Endothelial cell of umbilical vein (primary cell): ENCODE measurements at regions not wholly inside any gene's neighbourhood (a gene's known extent, or its start where the extent isn't known, plus 50 kb on each side); places are given as distances from the start of the nearest gene placed in this dataset.

Experiments used
- BruUV-seq: library from RNA; stranded (reverse); fragments of 400-500 nt; replicated peaks from 2 replicates; lab custom pipeline; 2021; lab: Mats Ljungman, UMichigan
- CTCF ChIA-PET: fragments of 300-600, 350-600 bp; sonication (Branson Sonifier 250); formaldehyde crosslinking; loops from one replicate; lab custom pipeline; 2021; ENCODE audit warnings: antibody characterized with exemption, inconsistent platforms; lab: Charles Lee
- POLR2A ChIA-PET: fragments of 300-600, 350-600 bp; sonication (Branson Sonifier 250); formaldehyde crosslinking; loops from one replicate; lab custom pipeline; 2021; ENCODE audit warnings: antibody characterized with exemption, inconsistent platforms; lab: Charles Lee
- DNase-seq: peaks from one replicate; pipeline ENCODE4 v3.0.0-alpha.2; 2011; ENCODE audit warnings: low read depth, low spot score
- FAIRE-seq: peaks from 2 replicates; lab custom pipeline; 2011; peaks lifted over from hg19 to GRCh38; lab: Jason Lieb, UNC
- H2AFZ ChIP-seq: 2 replicates; pipeline ENCODE4 v1.6.0; 2012; ENCODE audit warnings: low read depth, low read length, control low read depth, inconsistent platforms
- H3K27ac ChIP-seq: 2 replicates; pipeline ENCODE4 v1.5.1; 2011; ENCODE audit warnings: low read depth, mild to moderate bottlenecking, control low read depth, low read length, moderate library complexity; ENCODE audit not compliant: insufficient read depth
- H3K27me3 ChIP-seq, 2 experiments: 2 replicates each; pipeline versions ENCODE4 v1.6.0 to v1.6.1; 2011; ENCODE audit warnings: low read length in 2 of 2, mixed read lengths in 1 of 2; ENCODE audit not compliant: control insufficient read depth in 2 of 2, insufficient read depth in 2 of 2
- H3K36me3 ChIP-seq, 2 experiments: 2 replicates in 1 of 2; 3 replicates in 1 of 2; pipeline ENCODE4 v1.5.1; 2011; ENCODE audit warnings: low read length in 2 of 2, mild to moderate bottlenecking in 1 of 2, moderate library complexity in 1 of 2; ENCODE audit not compliant: control insufficient read depth in 2 of 2, insufficient read depth in 2 of 2; ENCODE audit errors: extremely low read depth in 1 of 2
- H3K4me1 ChIP-seq: 3 replicates; pipeline ENCODE4 v1.5.1; 2011; ENCODE audit warnings: mild to moderate bottlenecking, low read length; ENCODE audit not compliant: control insufficient read depth, insufficient read depth; ENCODE audit errors: extremely low read depth
- H3K4me2 ChIP-seq: 2 replicates; pipeline ENCODE4 v1.6.1; 2011; ENCODE audit warnings: low read length, control low read depth, mixed read lengths; ENCODE audit not compliant: insufficient read depth
- H3K4me3 ChIP-seq, 3 experiments: fragments of 200-600 bp in 1 of 3; sonication (generic), shearing (Covaris generic) in 1 of 3; replicated peaks in 1 of 3; 2 replicates each; pipeline ENCODE4 v1.5.1; 2011 to 2016; ENCODE audit warnings: control low read depth in 3 of 3, low read length in 3 of 3, mild to moderate bottlenecking in 2 of 3, inconsistent platforms in 1 of 3, low read depth in 1 of 3, moderate library complexity in 1 of 3; ENCODE audit not compliant: insufficient read depth in 1 of 3
- H3K79me2 ChIP-seq: 2 replicates; pipeline ENCODE4 v1.6.0; 2012; ENCODE audit warnings: low read length, inconsistent platforms; ENCODE audit not compliant: control insufficient read depth, insufficient read depth
- H3K9ac ChIP-seq: replicated peaks from 2 replicates; pipeline ENCODE3; 2011; ENCODE audit warnings: low read length, control low read depth; ENCODE audit not compliant: insufficient read depth; ENCODE audit errors: extremely low read depth
- H3K9me1 ChIP-seq: replicated peaks from 3 replicates; pipeline ENCODE4 v1.6.0; 2011; ENCODE audit warnings: mild to moderate bottlenecking, low read length; ENCODE audit not compliant: control insufficient read depth, insufficient read depth; ENCODE audit errors: extremely low read depth
- H3K9me3 ChIP-seq: replicated peaks from 2 replicates; pipeline ENCODE4 v1.5.1; 2012; ENCODE audit warnings: low read length, inconsistent platforms; ENCODE audit not compliant: control insufficient read depth, insufficient read depth
- H4K20me1 ChIP-seq: replicated peaks from 2 replicates; pipeline ENCODE3; 2011; ENCODE audit warnings: mild to moderate bottlenecking, low read length; ENCODE audit not compliant: control insufficient read depth, insufficient read depth; ENCODE audit errors: extremely low read depth
- CTCF ChIP-seq, 2 donors: IDR thresholded peaks; 1 replicate in 1 of 2; 2 replicates in 1 of 2; pipeline ENCODE4 v1.5.1; 2011; ENCODE audit warnings: low read length in 2 of 2, mild to moderate bottlenecking in 2 of 2, moderate library complexity in 2 of 2, control low read depth in 1 of 2, inconsistent platforms in 1 of 2, low read depth in 1 of 2; ENCODE audit not compliant: insufficient read depth in 1 of 2; ENCODE audit errors: extremely low read depth in 1 of 2
- EZH2 ChIP-seq: IDR thresholded peaks from 2 replicates; pipeline ENCODE4 v1.6.1; 2012; ENCODE audit warnings: borderline replicate concordance, low read depth, mild to moderate bottlenecking, moderate library complexity, low read length, inconsistent platforms; ENCODE audit not compliant: severe bottlenecking
- FOS ChIP-seq: IDR thresholded peaks from 2 replicates; pipeline ENCODE4 v1.6.1; 2011; ENCODE audit warnings: mild to moderate bottlenecking, low read length, moderate library complexity, borderline replicate concordance; ENCODE audit not compliant: insufficient read depth
- GATA2 ChIP-seq: IDR thresholded peaks from 2 replicates; pipeline ENCODE4 v1.7.0; 2011; ENCODE audit warnings: low read depth, mild to moderate bottlenecking, moderate library complexity, mixed read lengths, low read length; ENCODE audit not compliant: insufficient read length, insufficient read depth
- JUN ChIP-seq: IDR thresholded peaks from 2 replicates; pipeline ENCODE4 v1.6.1; 2011; ENCODE audit warnings: borderline replicate concordance, low read depth; ENCODE audit not compliant: insufficient read length, insufficient read depth
- MAX ChIP-seq: IDR thresholded peaks from 2 replicates; pipeline ENCODE4 v1.6.1; 2011; ENCODE audit not compliant: insufficient read depth, insufficient read length
- MYC ChIP-seq: IDR thresholded peaks from one replicate; pipeline ENCODE4 v1.6.1; 2011; ENCODE audit warnings: mild to moderate bottlenecking, low read depth, low read length
- POLR2A ChIP-seq: IDR thresholded peaks from 2 replicates; pipeline ENCODE4 v1.6.1; 2012; ENCODE audit warnings: low read depth, mild to moderate bottlenecking, control low read depth, low read length
- POLR2AphosphoS5 ChIP-seq: IDR thresholded peaks from 2 replicates; pipeline ENCODE4 v1.6.1; 2012; ENCODE audit warnings: low read depth, mild to moderate bottlenecking, control low read depth, low read length, moderate library complexity; ENCODE audit not compliant: insufficient read depth
- dilution Hi-C: fragments of 300-500 bp; cut with MboI; formaldehyde crosslinking; loops from one replicate; pipeline ENCODE4 v1.15.0; 2019; ENCODE audit warnings: low sequenced_read_pairs; ENCODE audit not compliant: extremely low pct_ligation_motif_present
- intact Hi-C: fragments of 100-400 bp; cut with micrococcal nuclease; formaldehyde crosslinking; loops from one replicate; pipeline ENCODE4 v1.10.0; 2022

DNA sequence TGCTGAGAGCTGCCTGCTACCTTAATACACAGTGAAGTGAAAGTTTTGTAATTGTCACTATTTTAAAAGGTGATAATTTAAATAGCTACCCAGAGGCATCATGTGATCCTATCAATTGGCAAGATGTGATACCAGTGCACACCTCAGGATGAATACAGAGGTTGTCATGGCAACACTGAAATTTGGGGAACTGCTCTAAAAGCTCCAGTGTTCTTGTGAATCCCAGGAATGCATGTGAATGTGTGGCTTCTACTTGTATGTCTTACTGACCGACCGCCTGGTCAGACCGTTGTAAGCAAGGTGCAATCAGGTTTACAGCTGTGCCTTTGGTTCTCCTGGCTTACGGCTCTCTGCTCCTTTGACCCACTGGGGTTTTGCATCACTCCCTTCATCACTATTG, 146.3 kb upstream of the GJE1 start:
- H3K9me1 ChIP-seq = no peaks in the 10 kb centered on the region
- no peak for DNase-seq
- dilution Hi-C loops = no loop called here
- no peak overlapping the region for H3K27ac ChIP-seq
- no peaks in the 10 kb centered on the region for H3K79me2 ChIP-seq
- intact Hi-C loops = no loop called here
- H3K9me3 ChIP-seq = no peaks in the 10 kb centered on the region
- ChIA-PET POLR2A (no interaction called here), CTCF (interaction anchor here (1.2 to 1.9 kb wide), 5 partner anchors 9 to 221 kb away, joined by 3 to 7 read pairs (median 3); no protein-coding TSS in a partner anchor)
- no peak for TF ChIP-seq GATA2
- no peak for TF ChIP-seq POLR2A
- TF ChIP-seq POLR2AphosphoS5 = no peak
- TF ChIP-seq CTCF (IDR thresholded peaks at IDR 0.05; ENCODE audit: extremely low read depth in 1 of 2, insufficient read depth in 1 of 2, low read depth in 1 of 2, low read length in 2 of 2) = no peak
- TF ChIP-seq EZH2 = no peak
- no peak for TF ChIP-seq JUN
- TF ChIP-seq FOS = no peak
- TF ChIP-seq MYC = no peak
- TF ChIP-seq MAX = no peak
- H3K4me1 ChIP-seq = no peaks in the 10 kb centered on the region
- H3K36me3 ChIP-seq = no peaks in the 10 kb centered on the region
- H3K9ac ChIP-seq = no peak overlapping the region
- H2AFZ ChIP-seq = no peak overlapping the region
- peaks cover 0 to 2% of the 10 kb centered on the region in 2 experiments for H3K27me3 ChIP-seq
- H3K4me2 ChIP-seq = no peak overlapping the region
- H3K4me3 ChIP-seq = no peak overlapping the region
- FAIRE-seq = no peak
- no peaks in the 10 kb centered on the region for H4K20me1 ChIP-seq
- no TSS peak for BruUV-seq
